Fibroblast of villous mesenchyme (primary cell): ENCODE measurements at regions not wholly inside any gene's neighbourhood (a gene's known extent, or its start where the extent isn't known, plus 50 kb on each side); places are given as distances from the start of the nearest gene placed in this dataset.

ENCODE experiments used
- DNase-seq: peaks from one replicate; pipeline ENCODE4 v3.0.0-alpha.2; 2010; ENCODE audit warnings: low read depth
- H3K4me3 ChIP-seq: 2 replicates; pipeline ENCODE4 v1.5.1; 2011; ENCODE audit warnings: low read depth, mild to moderate bottlenecking, low read length
- CTCF ChIP-seq: IDR thresholded peaks from 2 replicates; pipeline ENCODE4 v1.5.1; 2012; ENCODE audit warnings: low read depth, mild to moderate bottlenecking, low read length; ENCODE audit not compliant: insufficient read depth

GRCh38 chr2:209348433-209348832, 75.4 kb upstream of the MAP2 start:
- DNase-seq = no peak
- no peak overlapping the region for H3K4me3 ChIP-seq
- TF ChIP-seq CTCF = no peak

GRCh38 chr2:209351636-209352035, 72.2 kb upstream of the MAP2 start:
- DNase-seq = peak; percentile 1
- no peak overlapping the region for H3K4me3 ChIP-seq
- TF ChIP-seq CTCF = no peak

GRCh38 chr2:209358992-209359391, 64.9 kb upstream of the MAP2 start:
- DNase-seq = no peak
- TF ChIP-seq CTCF = no peak

GRCh38 chr2:209367075-209367747, 56.6 kb upstream of the MAP2 start:
- DNase-seq = peak; percentile 21
- no peak for TF ChIP-seq CTCF
- H3K4me3 ChIP-seq = no peak overlapping the region

More at GRCh38 chr2:209358992-209359391, 64.9 kb upstream of the MAP2 start:
- H3K4me3 ChIP-seq = no peak overlapping the region

- no peak overlapping the region for H3K4me3 ChIP-seq
- TF ChIP-seq CTCF = no peak
These were observed 55.4 kb upstream of the MAP2 start for GRCh38 chr2:209368406-209368805.

GRCh38 chr2:209368914-209369313, 54.9 kb upstream of the MAP2 start:
- DNase-seq = peak; percentile 88
- no peak overlapping the region for H3K4me3 ChIP-seq
- no peak for TF ChIP-seq CTCF

More at GRCh38 chr2:209368406-209368805, 55.4 kb upstream of the MAP2 start:
- no peak for DNase-seq

GRCh38 chr2:209369656-209370055, 54.2 kb upstream of the MAP2 start:
- no peak for TF ChIP-seq CTCF
- H3K4me3 ChIP-seq = no peak overlapping the region
- DNase-seq = no peak
